ENCODE measurements at regions not wholly inside any gene's neighbourhood (a gene's known extent, or its start where the extent isn't known, plus 50 kb on each side); places are given as distances from the start of the nearest gene placed in this dataset.
A peak's percentile ranks its signal among the peaks of the same experiment; 100 is the strongest.
"Not testable (repeated sequence)": the region's sequence is repeated elsewhere in the genome, so short reads cannot be mapped to it uniquely, and the experiment has no call there.

GRCh38 chr16:65572156-65572555 lies 450.3 kb upstream of the CDH11 start:
- DNase-seq: no peak

DNA sequence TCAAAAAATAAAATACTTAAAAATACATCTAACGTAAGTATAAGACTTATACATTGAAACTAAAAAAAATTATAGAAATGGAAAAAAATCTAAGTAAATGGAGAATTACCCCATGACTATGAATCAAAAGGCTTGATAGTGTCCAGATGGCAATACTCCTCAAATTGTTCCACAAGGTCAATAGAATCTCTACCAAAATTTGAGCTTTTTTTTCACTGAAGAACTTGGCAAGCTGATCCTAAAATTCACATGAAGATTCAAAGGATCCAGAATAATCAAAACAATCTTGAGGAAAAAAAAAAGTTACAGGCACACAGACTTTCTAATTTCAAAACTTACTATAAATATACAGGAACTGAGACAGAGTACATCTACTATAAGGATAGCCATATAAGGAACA lies 448.4 kb upstream of the CDH11 start:
- DNase-seq: no peak

DNA sequence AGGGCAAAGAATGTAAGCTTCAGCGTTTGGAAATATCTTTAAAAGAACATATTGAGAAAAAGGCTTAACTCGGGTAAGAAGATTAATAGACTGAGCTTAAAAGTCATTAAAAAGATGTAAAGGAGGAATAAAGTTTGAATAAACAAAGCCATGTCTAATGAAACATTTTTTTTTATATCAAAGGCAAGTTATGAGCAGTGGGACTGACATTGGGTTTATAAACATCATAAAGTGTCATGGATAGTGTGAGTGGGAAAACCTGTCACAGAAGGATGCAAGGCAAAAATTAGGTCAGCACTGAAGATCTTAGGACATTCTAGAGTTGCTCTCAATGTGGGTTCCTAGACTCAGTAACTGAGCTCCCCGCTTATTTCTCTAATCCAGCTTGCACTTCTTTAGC lies 438.0 kb upstream of the CDH11 start:
- DNase-seq: no peak

- not testable (repeated sequence) for DNase-seq
Measured at GRCh38 chr16:65549689-65550088, 427.8 kb upstream of the CDH11 start.

DNA sequence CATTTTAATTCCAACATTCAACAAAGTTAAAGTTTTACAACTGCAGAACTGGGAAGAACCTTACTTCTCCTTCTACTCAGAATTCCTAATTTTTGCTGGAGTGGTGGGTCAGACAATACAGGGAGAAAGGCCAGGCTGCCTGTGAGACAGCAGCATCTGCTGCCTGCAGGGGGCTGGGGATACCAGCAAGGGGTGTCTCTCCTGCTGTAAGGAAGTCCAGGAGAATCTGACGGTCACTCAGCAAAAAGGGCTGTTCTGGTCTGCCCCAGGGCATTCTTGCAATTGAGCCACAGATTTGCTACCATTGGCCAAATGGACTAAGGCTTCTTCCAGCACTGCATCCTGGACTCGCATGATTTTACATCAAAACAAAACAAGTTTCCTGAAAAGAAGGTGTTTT lies 426.6 kb upstream of the CDH11 start:
- DNase-seq: no peak

DNA sequence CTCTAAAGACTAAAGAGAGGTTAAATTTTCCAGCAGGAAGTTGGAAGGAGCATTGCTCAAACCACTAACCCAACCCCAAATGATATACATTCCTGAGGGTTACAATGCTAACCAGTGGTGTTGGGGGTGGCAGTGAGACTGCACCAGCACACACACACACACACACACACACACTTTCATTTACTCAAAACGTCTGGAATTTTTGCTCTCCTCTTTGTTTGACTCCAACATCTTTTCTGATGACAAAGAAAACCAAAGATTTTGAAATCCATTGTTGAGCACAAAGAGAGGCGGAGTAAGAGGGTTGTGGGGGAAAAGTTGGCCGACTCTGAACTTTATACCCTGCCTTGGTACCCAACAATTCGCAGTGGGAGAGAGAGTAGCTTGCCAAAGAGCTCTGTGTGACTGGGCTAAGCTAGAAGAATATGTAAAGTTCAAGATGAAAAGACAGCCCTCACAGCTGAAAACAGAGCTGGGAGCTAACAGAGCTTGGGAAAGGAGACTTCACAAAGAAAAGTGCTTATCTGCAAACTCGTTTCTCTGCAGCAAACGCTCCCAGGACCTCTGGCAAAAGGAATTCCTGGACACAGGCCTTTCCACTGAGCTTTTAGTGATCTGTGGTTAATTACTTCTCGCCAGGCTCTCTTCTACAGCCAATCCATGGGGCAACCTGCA lies 426.0 kb upstream of the CDH11 start:
- no peak for DNase-seq

DNA sequence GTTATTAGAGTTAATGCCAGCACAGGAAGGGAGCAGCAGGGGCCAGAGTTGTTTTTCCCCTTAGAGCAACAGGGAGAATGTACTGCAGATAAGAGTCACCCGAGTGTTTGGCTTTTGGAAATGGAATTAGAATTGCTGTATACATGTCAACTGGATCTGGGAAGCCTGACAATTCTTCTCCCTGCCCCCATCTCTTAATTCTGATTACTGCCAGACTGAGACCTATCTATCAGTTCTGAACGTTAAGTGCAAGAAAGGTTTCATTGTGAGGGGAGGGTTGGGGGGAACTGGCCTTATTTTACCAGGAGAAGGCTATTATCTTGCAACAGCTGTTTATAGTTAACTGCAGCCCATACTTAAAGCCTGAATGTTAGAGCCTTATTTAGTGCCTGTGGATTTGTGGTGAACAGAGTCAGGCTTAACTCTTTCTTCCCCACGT lies 424.5 kb upstream of the CDH11 start:
- DNase-seq: no peak

DNA sequence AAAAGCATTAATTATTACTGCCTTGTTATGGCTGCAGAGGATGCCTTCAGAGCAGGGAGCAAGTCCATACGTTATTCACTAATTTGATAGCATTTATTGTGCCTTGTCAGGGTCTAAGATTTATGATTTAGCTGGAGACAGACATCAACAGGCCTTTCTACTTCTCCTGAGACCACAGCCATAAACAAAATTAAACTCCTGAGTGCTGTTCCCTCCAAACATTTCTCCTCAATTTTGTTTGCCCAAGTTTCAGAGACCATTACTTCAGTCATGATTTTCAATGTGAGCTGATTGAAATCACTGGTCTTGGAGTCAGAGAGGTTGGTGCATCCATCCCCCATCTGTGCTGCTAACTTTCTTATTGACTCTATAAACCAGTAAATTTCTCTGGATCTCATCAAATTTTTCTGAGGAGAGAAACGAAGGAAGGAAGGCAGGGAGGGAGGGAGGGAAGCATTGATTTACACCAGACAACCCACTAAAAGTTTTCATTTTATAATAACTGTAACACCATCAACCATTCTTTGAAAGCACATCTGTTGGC lies 423.6 kb upstream of the CDH11 start:
- no peak for DNase-seq

GRCh38 chr16:65543781-65544740 lies 422.2 kb upstream of the CDH11 start:
- no peak for DNase-seq

DNA sequence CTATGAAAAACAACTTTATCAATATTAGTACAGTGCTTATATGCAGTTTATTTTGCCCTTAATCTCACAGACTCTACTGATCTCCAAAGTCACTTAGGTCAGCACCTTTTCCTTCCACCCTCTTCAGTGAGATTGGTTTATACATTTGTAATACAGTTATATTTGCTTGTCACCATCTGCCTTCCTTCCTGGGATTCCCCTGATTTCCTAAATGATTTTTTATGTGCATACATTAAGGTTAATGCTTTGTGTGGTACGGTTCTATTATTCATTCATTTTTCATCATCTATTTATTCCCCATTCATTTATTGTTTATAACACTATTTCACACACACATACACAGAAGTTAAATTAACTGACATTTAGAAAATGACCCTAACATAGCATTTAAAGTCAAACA lies 419.8 kb upstream of the CDH11 start:
- DNase-seq: no peak

GRCh38 chr16:65540901-65541300 lies 419.0 kb upstream of the CDH11 start:
- no peak for DNase-seq

- DNase-seq: no peak
Measured at GRCh38 chr16:65538976-65539375, 417.1 kb upstream of the CDH11 start.

DNA sequence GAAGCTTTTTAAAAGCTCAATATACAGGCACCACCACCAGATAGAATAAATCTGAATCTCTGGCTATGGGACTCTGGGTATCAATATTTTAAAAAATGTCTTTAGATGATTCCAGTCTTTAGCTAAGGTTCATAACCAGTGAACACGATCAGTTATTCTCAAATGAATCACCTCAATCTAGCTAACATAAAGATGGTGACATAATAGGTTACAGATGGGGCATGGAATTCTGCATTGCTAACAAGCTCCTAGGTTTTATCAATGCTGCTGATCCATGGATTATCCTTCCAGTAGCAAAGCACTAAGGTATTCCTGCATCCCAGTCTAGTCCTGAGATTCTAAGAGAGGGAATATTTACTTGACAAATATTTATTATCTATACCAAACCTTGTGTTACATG lies 415.5 kb upstream of the CDH11 start:
- DNase-seq: no peak

DNA sequence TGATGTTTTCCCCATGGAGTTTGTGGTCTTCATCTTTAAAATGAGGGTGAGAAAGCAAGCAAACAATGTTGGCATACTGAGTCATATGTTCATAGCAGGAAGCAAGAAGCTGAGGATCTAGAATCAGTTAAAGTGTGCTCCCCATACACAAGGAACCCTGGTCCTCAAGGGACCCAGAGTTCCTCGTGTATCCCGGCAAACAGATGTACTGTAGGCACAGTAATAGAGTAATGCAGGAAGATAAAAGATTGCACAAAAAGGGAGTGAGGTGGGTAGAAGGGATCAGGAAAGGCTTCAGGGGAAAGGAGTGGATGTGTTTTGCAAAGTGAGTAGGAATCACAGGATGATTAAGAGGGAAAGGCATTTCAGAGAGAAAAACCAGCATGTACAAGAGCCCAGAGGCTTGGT lies 412.3 kb upstream of the CDH11 start:
- DNase-seq: no peak

GRCh38 chr16:65532846-65533245 lies 411.0 kb upstream of the CDH11 start:
- no peak for DNase-seq

GRCh38 chr16:65532258-65532657 lies 410.4 kb upstream of the CDH11 start:
- no peak for DNase-seq

- no peak for DNase-seq
Measured at GRCh38 chr16:65531475-65531874, 409.6 kb upstream of the CDH11 start.

- no peak for DNase-seq
Measured at GRCh38 chr16:65525707-65526106, 403.8 kb upstream of the CDH11 start.

- no peak for DNase-seq
Measured at GRCh38 chr16:65524997-65525396, 403.1 kb upstream of the CDH11 start.

DNA sequence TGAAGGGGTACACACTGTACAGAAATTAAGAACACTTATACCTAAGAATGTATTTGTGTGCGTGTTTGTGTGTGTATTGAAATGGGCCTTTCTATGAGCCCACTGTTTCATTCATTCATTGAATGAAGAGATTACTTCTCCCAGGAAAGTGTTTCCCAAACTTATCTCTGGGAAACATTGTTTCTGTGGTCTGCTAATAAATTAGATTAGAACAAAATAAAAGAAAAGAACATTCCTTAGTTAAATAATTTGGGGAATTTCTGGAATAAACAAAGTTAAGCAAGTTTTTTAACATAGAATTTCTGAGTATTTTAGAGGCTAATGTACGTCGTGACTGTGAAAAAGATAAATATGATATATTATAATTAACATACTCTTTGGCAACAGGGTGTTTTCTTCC lies 402.4 kb upstream of the CDH11 start:
- no peak for DNase-seq

- DNase-seq: peak; percentile 10
Measured at GRCh38 chr16:65523283-65523944, 401.6 kb upstream of the CDH11 start.

DNA sequence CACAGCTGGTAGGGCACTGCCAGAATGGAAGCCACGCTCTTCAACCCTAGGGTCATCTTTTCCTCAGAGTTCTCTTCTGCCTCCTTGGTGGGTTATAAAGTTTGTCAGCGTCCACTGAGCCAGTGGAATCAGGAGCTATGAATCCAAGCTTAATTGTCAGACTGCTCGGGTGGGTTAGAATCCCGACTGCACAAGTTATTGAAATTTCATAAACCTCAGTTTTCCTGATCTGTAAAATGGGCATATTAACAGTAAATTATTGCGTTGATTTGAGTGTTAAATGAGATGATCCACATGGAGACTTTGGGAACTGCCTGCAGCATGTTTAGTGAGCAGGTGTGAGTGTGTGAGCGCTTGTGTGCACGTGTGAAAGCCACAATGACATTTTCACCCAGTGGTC lies 400.5 kb upstream of the CDH11 start:
- no peak for DNase-seq

GRCh38 chr16:65521633-65522328 lies 399.9 kb upstream of the CDH11 start:
- DNase-seq: no peak

Data from NCI-H345 (cell line).